ENCODE measurements at regions not wholly inside any gene's neighbourhood (a gene's known extent, or its start where the extent isn't known, plus 50 kb on each side); places are given as distances from the start of the nearest gene placed in this dataset.

- TF ChIP-seq POLR2AphosphoS5 (IDR thresholded peaks at IDR 0.05; ENCODE audit: low read depth) (no peak), EZH2phosphoT487 (IDR thresholded peaks at IDR 0.05; ENCODE audit: unreplicated experiment) (no peak), CTCF (conservative IDR thresholded peaks at IDR 0.05; ENCODE audit: low read depth in 2 of 2) (no peak), ZNF331 (CRISPR knock-in tag; IDR thresholded peaks at IDR 0.05; ENCODE audit: low read depth) (no peak), ZNF114 (CRISPR knock-in tag; IDR thresholded peaks at IDR 0.05) (no peak)
Observed at GRCh38 chr3:145620486-145620885, 540.5 kb downstream of the PLOD2 start.
